ENCODE measurements at regions not wholly inside any gene's neighbourhood (a gene's known extent, or its start where the extent isn't known, plus 50 kb on each side); places are given as distances from the start of the nearest gene placed in this dataset.
A peak's percentile ranks its signal among the peaks of the same experiment; 100 is the strongest.
"Not testable (repeated sequence)": the region's sequence is repeated elsewhere in the genome, so short reads cannot be mapped to it uniquely, and the experiment has no call there.

DNA sequence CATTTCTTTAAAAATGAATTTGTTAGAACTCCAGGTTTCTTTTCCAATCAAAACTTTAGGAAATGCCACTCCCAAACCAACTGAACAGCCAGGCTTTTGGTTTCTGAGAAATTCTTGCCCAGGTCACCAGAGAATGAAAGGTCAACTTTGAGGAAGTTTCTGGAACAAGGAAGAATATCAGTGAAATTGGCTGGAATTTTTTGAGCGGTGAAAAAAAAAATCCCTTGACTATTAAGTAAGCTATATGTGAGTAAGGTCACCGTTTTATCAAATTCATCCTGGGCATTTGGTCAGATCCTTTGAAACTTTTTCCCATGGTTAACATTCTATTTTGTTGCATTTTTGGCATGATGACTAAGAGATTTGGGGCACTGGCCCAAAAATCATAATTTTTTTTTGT is 469.3 kb downstream of the LTN1 start:
- DNase-seq (ENCODE audit: low read depth in 2 of 2), result no peak

DNA sequence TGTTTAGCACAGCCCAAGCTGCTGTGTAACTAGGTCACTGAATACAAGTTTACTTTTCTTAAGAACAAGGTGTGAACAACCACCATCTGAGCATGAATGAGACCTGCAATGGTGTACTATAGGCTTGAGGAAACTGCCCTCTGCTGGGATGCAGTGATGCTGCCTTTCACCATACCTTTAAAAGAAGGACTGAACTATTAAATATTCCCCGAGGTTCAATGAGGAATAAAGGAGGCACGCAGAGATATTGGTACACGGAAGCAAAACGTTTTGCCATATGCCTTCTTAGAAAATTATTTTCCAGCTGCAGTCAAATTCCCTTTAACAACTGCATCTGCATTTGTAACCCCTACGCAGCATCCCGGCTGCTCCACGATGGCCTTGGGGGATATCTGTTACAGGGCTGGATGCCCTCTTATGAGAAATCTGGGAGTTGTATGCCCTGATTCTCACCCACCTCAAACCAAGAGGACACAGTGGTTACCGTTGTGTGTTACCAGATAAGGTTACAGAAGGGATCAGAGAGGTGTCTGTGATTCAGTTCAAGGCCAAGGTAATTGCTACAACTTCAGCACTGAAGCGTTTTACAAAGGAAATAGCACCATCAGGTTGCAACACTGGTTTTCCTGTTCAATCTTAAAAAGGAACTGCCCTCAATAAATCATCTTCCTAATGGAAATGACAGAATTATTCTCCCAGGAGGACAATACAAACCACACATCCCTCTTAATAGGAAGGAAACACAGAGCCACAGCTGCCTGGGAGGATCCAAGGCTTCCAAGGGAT is 470.5 kb downstream of the LTN1 start:
- DNase-seq (ENCODE audit: low read depth in 2 of 2), result no peak

DNA sequence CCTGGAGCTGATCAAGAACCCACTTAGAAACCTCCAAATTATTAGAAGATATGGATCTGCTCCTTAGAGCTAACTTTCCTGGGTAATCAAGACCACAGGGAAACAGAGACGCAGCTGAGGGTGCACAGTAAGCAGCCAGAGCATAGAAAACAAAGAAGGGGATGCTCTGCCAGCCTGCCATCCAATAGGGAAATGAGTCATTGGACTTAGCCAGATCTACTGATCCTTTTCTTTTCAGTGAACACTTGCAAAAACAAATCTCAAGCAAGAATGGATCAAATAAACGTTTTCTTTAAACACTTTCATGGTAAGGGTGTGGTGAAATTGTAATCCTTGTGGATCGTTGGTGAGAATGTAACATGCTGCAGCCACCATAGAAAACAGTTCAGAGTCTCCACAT is 474.0 kb downstream of the LTN1 start:
- DNase-seq (ENCODE audit: low read depth in 2 of 2), result no peak

DNA sequence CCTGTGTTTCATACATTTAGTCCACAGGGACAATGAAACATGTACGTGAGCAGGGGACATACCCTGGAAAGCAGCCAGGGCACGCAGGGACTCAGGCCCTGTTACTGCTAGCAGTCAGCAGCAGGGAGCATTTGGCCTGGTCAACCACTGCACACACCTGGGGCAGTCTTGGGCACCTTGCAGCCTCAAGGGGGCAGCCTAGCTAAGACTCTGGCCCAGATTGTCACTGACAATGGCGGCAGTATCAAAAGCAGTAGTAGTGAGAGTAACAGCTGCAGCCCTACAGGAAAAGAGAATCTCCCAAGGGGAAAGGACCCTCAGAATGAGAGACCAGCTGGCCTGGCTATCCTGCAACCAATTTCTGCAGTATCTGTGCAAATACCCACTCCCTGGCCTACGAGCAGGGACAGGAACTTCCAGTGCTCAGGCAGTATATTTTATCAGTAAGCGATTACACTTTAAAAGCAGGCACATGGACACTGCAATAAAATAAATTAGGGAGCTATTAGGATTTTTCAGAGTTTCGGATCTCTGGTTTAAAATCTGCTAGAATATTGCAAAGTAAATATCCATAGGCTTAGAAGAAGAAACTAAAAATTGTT is 475.6 kb downstream of the LTN1 start:
- DNase-seq (ENCODE audit: low read depth in 2 of 2), result peak; percentile 32 to 33

DNA sequence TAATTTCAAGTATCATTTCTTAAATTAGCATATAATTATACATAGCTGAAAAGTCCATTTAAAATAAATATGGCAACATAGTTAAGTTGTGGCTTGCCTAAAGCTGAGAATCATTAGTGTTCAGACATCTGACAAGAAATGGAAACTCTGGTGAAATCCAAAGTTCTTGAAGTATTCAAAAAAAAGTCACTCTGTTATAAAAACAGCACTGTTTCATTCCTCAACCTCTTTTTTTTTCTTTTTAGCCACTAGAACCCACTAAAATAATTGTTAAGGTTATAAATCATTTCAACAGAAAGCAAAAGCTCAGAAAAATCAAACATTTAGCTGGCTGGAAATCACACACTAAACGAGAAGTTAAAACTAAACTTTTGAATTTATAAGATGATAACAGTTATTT is 476.7 kb downstream of the LTN1 start:
- no peak for DNase-seq (ENCODE audit: low read depth in 2 of 2)

DNA sequence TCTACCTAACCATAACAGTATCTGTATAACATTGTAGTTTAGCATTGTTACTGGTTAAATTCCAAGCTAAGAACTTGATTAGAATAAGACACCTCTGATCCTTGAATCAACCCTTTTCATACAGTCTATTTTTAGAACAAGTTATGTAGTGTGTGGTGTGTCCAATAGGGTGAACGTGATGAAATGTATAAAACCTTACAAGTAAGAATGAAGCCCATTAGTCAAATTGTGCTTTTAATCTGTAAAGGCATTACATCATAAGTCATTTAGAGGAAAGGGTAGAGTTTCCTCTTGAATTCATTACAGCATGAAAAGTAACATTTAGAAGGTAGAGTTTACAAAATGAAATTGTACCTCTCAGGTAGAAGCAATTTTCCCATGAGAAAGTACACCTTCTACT is 479.2 kb downstream of the LTN1 start:
- DNase-seq (ENCODE audit: low read depth in 2 of 2), result no peak

DNA sequence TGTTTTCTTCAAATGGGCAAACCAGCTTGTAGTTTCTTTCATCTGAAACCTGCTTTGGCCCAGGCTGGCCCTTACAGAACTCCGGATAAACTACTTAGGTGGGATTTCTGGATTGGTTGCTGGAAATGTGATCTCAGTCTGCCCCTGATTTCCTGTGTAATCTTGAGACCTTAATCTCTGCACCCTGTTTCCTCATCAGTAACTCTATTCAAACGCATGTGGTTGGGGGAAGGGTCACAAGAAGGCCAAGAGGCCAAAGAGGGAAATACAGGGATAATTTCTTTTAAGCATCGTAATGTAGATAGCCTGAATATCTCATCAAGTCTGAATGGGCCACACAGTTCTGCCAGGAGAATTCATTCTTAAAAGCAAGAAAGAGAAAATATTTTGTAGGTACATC is 483.6 kb downstream of the LTN1 start:
- DNase-seq (ENCODE audit: low read depth in 2 of 2), result no peak

DNA sequence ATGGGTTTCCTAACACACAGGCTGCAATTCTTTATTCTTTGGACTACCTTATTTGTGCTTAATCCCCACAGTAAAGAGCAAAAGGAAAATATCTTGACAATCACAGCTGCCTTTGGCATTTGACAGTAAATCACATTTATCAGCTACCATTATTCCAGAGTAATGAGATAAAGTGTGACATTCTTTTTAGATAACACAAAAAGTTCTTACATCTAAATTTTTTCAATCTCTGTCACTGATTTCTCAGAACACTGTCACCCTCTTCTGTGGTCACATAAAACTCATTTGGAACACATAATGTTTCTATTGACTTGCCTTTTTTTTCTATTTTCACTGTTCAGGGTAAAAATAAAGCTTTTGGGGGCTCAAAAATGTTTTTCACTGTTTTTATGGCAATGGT is 484.6 kb downstream of the LTN1 start:
- DNase-seq (ENCODE audit: low read depth in 2 of 2), result no peak

DNA sequence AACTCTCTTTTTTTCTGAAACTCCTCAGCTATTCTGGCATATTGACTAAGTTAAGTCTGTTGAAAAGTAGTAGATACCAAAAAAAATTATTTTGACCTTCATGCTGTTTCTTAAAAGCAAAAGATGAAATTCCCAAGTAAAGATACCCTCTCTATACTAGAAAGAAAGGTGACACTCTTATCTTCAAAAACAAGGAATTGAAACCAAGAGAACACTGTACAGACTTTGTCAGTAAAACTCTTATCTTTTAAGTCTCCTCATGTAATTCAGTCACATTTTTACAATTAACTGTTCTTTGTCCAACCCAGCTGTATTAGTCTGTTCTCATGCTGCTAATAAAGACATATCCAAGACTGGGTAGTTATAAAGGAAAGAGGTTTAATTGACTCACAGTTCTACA is 496.2 kb downstream of the LTN1 start:
- no peak for DNase-seq (ENCODE audit: low read depth in 2 of 2)

DNA sequence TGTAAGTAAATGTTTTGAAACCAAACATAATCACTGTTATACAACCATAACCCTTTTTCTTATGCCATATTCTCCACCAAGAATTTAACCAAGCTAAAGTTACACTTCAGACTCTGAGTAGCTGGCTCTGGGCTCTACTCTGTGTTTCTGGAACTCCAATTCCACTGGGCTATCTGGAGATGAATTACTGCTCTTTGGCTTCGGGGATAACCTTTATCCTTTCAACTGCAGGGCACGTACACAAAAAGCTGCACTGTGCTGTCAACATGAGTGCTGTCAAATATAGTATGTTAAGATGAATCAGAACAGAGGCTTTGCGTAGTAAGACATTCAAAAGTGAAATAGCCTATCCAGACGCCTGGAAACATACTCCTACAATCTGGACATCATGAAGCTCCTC is 500.6 kb downstream of the LTN1 start:
- no peak for DNase-seq (ENCODE audit: low read depth in 2 of 2)

DNA sequence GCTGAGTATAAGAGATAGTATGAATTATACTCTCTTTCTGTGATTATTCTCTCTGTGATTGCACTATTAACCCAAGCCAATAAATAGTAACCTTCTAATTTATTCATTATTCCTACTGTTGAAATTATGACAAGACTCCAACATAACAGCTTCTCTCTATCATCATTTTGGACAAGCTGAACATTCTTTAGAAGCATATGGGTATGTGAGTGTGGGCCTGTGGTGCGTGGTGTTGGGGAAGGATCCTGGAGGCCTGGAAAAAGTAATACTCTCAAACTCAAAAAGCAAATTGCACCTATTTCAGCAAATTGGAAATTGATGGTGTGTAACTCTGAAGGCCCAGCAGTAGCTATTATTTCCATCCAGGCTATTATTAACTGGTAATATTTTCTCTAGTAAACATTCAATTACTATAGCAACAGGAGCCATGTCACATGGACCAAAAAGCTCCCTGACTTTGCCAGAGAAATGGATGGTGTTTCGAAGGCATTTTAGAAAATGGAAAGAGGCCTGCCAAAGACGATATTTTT is 502.8 kb downstream of the LTN1 start:
- DNase-seq (ENCODE audit: low read depth in 2 of 2), result no peak

DNA sequence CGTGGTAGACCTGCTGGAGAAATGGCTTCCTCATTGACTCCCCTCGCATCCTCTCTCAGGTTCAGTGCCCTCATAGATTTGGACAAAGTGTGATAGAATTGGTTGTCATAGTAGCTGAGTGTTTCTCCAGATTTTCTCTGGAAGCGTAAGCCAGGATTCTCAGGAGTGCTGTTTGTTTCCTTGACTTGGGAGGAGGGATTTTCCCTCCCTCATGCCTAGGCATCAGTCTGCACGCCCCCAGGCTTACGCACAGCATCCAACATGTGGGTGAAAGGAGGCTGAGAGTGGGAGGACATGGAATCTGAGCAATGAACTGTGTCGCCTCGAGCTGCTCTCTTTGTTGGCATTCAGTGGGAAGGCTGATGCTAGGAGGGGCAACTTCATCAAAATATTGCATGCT is 503.5 kb downstream of the LTN1 start:
- DNase-seq (ENCODE audit: low read depth in 2 of 2), result no peak

DNA sequence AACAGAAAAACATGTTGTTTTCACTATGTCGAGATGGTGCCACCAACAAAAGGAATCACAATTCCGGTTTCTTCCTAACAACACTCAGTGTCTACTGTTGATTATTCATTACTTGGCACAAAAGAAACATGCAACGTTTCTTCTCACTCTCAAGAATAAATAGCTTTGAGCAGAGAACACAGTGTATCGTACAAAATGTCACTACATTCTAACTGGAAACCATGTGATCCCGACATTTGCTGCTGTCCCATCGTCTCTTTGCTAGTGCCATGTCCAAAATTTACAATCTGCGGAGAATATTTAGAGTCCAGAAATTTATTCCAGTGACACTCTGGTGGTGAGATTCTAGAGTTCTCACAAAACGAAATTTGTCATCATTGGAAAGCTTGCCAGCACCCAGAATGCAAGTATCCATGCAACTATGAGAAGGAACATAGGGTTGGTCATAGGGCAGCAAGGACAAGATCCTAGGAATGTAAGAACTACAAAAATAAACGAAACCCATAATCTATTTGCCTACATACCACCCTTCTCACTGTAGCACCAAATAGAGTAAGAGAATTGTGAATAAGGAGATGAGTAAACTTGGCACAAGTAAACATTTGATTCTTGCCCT is 505.1 kb downstream of the LTN1 start:
- no peak for DNase-seq (ENCODE audit: low read depth in 2 of 2)

DNA sequence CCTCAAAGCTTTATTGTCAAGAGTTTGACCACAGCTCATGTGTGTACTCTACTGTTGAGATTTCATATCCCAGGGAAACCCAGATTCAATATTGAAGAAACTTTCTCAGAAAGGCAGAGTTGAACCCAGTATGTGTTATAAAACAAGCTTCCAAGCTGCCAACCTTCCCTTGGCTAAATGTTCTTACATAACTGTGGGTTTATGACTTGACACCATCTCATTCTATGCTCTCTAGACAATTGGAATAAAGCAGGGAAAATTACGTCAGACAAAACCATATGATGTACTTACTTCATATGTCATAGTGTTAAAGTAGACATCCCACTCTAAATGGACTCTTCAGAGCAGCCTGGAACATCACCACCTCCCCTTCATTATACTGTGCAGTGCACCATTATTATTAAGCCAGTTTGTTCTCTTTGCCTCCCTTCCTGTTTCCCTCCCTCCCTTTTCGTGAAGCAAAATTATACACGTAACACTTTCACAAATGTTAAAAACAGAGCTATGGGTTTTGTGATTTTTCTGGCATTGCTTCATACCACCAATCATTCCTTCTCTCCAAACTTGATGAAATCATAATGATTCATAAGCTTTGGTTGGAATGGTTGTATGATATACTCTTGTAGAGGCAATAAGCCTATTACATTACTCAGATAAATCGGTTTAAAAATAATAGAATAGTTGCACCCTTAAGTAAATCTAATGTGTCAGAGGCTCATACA is 507.2 kb downstream of the LTN1 start:
- no peak for DNase-seq (ENCODE audit: low read depth in 2 of 2)

DNA sequence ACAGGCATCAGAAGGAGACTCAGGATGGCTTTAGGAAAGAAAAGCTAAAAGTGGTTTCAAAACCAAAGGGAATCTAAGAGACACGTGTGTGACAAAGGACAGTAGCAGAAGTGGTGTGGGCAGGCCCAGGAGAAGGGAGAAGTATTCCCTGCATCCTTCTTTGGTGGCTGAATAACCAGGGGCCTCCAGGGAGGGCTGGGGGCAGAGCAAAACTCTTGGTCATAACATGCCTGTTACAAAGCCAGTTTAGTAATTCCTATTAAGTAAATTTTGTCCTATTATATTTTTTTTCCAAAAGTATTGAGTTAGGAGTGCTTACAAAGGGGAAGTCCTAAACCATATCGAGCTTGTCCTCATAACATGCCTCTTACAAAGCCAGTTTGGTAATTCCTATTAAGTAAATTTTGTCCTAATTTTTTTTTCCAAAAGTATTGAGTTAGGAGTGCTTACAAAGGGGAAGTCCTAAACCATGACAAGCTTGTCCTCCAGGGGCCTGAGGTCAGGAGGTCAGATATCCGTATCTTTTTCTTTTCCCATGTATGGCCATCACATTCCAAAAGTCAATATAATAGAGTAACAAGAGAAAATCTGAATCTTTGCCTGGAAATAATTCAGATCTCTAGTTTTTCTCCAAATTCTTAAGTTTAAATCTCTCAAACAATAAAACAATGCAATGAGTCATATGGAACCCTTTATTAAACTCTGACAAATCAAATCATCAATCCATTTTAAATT is 509.2 kb downstream of the LTN1 start:
- DNase-seq (ENCODE audit: low read depth in 2 of 2), result no peak

DNA sequence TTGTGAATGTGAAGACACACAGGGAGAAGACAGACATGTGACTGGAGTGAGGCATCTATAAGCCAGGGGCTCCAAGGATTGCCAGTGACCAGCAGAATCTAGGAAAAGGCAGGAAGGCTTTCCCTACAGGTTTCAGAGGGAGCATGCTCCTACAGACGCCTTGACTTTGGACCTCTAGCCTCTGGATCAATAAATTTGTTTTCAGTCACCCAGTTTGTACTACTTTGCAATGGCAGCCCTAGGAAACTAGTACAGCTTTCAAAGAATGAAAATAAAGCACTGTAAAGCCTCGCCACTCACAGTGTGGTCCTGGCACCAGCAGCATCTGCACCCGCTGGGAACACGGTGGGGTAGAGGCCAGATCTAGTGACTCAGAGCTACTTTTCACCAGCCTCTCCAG is 510.0 kb downstream of the LTN1 start:
- no peak for DNase-seq (ENCODE audit: low read depth in 2 of 2)

DNA sequence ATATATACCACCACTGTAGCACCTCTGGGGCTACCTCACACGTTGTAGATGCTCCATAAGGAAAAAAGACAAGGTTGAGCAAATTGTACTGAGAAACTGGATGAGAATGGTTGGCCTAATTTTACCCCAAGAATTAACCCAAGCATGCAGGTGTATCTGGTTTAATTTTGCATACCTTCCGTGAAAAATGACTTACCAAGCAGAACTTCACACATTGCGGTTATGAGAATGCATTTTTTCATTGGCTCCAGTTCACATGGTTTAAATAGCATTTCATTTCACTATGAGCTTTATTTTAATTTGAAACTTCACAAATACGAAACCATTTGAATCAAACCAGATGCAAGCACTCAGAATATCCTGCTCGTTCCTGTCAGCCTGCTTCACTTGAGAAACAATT is 512.2 kb downstream of the LTN1 start:
- no peak for DNase-seq (ENCODE audit: low read depth in 2 of 2)

DNA sequence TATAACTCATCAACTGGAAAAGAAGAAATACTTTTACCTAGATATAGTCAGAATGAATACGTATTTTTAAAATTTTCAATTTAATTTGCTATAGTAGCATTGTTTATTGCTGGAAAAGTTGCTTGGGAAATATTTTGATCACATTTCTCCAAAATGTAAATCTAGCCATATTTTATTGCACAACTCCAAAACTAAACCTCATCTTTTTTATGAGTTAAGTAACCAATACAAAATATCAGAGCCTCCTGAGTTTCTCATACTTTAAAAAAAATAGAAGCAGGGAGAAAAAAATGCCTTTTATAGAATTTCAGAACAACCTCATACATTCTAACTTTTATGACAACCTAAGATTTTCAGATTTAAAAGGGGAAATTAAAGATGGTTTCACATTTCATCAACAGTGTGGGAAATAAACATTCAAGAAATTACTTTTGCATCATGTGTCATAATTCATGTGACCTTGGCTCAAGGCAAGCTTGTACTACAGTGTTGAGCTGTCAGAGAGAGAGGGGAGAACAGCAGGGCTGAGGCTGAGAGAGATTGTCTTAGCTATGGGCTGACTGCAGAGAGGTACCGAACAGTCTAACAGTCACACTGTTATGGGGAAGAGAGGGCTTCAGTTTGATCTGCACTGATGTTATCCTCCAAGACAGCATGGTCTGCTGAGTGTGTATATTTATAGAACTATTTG is 519.0 kb downstream of the LTN1 start:
- DNase-seq (ENCODE audit: low read depth in 2 of 2), result no peak

DNA sequence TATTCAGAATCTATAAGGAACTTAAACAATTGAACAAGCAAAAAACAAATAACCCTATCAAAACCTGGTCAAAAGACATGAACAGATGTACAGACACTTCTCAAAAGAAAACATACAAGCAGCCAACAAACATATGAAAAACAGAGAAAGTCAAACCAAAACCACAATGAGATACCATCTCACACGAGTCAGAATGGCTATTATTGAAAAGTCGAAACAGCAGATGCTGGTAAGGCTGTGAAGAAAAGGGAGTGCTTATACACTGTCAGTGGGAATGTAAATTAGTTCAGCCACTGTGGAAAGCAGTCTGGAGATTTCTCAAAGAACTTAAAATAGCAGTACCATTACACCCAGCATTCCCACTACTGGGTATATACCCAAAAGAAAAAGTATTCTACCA is 520.1 kb downstream of the LTN1 start:
- not testable (repeated sequence) for DNase-seq (ENCODE audit: low read depth in 2 of 2)

DNA sequence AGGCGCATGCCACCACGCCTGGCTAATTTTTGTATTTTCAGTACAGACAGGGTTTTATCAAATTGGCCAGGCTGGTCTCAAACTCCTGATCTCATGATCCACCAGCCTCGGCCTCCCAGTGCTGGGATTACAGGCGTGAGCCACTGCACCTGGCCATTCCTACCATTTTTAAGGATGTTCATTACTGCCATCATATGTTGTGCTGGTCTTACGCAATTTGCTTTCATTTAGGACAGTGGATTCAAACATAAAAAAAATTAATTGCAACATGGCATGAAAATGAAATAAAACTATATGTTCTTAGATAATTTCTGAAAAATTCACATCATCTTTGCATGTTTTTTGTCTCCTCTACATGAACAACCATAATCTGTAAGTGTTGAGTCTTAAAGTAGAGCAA is 527.7 kb downstream of the LTN1 start:
- no peak for DNase-seq (ENCODE audit: low read depth in 2 of 2)

DNA sequence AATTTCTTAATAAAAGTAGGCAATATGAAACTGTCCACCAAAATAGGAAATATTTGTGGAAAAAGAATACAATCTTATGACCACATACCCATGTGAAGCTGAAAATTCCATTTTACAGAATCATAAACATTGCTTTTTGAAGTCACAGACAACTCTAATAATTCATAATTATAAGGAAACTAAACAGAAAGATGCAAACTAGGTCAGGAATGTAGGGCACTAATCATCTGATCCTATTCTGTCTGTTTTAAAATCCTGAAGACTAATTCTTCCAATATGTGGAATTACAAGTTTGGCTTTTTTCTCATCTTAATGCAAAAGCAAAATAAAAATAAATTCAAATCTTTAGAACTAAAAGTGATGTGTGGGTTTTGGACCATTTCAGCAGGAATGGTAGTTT is 528.6 kb downstream of the LTN1 start:
- no peak for DNase-seq (ENCODE audit: low read depth in 2 of 2)

All from stimulated activated CD8-positive, alpha-beta memory T cell treated with anti-CD3 and anti-CD28 coated beads, Interleukin-15, amount 100 ng/mL, for 48 hours (primary cell).